Stimulated activated CD4-positive, alpha-beta T cell treated with anti-CD3 and anti-CD28 coated beads, Interleukin-4, amount 100 ng/mL, for 4 hours (primary cell): ENCODE measurements at regions not wholly inside any gene's neighbourhood (a gene's known extent, or its start where the extent isn't known, plus 50 kb on each side); places are given as distances from the start of the nearest gene placed in this dataset.
"Not testable (repeated sequence)": the region's sequence is repeated elsewhere in the genome, so short reads cannot be mapped to it uniquely, and the experiment has no call there.

Experiments used
- DNase-seq, 2 experiments: peaks; one replicate each; pipeline ENCODE4 v3.0.0-alpha.2; 2020

- no peak for DNase-seq
Observed at GRCh38 chr4:14399848-14400247, 602.4 kb upstream of the CPEB2 start.

DNA sequence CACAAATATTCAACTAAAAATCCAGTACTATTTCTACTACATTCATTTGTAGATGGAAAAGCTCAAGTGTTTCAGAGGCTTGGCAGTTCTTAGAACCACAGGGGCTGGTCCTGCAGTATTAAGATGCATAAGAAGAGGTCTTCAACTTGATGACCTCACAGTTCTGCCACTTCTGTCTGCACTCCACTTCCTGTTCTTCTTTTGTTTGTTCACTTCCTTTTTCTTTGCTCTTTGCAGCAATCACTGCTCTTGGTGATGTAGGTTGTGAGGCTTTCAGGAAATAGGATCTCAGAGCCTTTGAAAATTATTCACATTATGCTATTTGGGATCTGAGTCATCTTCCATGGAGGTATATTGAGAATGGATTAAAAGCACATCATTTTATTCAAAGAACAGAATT lies 602.0 kb upstream of the CPEB2 start:
- no peak for DNase-seq

- no peak for DNase-seq
Observed at GRCh38 chr4:14403132-14403531, 599.1 kb upstream of the CPEB2 start.

- no peak for DNase-seq
Observed at GRCh38 chr4:14404730-14405129, 597.6 kb upstream of the CPEB2 start.

GRCh38 chr4:14410516-14410915 lies 591.8 kb upstream of the CPEB2 start:
- DNase-seq = no peak

GRCh38 chr4:14415146-14415545 lies 587.1 kb upstream of the CPEB2 start:
- no peak for DNase-seq

DNA sequence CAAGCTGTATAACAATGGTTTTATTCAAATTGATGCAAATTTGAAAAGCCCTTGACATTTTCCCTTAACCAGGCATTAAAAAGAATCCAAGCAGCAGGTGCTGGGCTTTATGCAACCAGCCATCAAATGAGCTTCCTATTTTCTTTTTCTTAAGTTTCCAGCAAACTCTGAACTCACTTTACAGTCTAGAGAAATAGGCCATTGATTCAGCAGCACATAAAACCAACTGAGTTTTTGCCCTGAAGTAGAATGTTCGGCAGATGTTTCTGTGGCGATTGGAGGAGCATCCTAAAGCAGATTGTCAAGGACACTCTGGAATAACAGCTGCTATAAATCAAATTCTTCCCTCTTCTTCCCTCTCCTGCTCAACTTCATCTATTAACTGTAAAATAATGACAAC lies 582.8 kb upstream of the CPEB2 start:
- DNase-seq = no peak

DNA sequence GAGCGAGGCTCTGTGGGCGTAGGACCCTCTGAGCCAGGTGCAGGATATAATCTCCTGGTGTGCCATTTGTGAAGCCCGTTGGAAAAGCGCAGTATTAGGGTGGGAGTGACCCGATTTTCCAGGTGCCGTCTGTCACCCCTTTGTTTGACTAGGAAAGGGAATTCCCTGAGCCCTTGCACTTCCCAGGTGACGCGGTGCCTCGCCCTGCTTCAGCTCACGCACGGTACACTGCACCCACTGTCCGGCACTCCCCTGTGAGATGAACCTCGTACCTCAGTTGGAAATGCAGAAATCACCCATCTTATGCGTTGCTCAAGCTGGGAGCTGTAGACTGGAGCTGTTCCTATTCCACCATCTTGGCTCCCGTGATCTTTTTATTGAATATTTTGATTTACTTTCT lies 576.0 kb upstream of the CPEB2 start:
- DNase-seq = not testable (repeated sequence)

GRCh38 chr4:14428125-14428524 lies 574.2 kb upstream of the CPEB2 start:
- DNase-seq = no peak

DNA sequence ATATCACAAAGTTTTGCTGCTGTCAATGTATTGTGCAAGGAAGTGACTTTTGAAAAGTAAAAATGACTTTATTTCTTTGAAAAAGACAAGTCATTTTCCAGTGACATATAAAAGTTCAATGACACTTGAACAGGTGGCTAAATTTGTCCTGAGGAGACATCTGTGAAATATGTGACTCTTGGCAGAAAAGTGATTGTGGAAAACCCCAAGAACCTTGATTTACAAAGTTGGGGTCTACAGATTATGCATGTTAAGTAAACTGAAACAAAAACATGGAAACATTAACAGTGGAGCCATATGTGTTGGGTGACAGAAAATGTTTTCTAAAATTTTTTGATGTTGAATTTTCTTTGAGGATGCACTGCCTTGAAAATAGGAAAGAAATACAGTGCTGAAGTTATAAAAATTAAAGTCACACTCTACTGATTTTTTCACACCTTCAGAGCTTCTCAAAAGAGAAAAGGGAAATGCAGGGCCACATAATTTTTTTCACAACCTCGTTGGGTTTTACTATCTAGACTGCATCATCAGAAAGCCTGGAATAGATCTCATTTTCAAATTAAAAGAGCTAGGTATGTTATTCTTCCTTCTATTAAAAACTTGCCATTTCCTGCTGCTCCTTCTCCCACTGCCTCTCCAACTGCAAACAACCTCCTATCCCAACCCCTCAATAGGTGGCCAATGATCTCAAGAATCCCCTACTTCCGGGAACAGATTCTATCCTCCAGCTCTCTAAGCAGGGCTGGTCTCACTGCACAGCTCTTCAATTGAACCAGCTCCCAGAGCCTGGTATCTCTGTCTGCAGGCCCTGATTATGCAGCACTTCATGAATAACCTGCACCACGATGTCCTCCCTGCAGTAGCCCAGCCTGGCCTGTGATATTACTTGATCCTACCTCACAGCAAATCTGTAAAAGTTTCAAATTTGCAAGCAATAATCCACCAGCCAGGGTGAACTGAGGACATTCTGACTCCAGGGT lies 570.8 kb upstream of the CPEB2 start:
- DNase-seq = no peak

DNA sequence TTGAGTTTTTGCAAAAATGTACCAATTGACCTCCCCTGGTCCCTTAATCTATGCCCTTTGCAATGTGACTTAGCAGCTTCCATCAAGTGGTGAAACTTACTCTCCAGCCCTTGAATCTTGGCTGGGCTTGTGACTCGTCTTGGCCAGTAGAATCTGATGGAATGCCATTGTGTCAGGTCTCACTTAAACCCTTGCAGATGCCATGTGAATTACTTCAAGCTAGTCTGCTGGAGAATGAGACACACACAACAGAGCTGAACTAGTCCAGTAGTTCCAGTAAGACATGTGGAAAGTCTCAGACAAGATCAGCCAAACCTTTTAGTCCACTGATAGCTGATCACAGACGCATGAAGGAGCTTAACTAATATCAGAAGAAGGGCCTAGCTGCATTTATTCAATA lies 567.8 kb upstream of the CPEB2 start:
- no peak for DNase-seq

DNA sequence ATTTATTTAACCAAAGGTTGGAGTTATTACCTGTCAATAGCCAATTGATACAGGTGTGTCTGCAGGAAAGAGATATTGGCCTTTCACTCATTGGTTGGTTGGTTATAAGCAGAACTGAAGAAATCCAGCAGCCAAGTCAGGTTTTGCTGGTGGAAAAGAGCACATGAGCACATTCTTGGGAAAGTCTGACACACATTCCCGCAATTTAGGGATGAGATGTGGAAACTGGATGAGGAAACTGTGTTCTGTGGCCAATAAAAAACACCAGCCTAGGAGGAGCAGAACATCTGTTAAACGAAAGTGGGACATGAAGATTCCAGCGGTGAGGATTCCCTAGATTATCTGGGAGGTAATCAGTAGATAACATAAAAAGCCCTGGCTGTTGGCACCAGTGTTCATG lies 567.4 kb upstream of the CPEB2 start:
- no peak for DNase-seq

DNA sequence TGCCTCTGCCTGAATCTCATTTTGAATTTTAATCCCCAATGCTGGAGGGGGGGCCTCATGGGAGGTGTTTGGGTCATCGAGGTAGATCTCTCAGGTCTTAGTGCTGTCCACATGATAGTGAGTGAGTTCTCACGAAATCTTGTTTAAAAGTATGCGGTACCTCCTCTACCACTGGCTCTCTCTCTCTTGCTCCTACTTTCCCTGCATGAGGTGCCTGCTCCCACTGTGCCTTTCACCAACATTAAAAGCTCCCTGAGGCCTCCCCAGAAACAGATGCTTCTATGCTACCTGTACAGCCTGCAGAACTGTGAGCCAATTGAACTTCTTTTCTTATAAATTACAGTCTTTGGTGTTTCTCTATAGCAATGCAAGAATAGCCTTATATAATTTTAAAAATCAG lies 560.7 kb upstream of the CPEB2 start:
- DNase-seq = no peak

DNA sequence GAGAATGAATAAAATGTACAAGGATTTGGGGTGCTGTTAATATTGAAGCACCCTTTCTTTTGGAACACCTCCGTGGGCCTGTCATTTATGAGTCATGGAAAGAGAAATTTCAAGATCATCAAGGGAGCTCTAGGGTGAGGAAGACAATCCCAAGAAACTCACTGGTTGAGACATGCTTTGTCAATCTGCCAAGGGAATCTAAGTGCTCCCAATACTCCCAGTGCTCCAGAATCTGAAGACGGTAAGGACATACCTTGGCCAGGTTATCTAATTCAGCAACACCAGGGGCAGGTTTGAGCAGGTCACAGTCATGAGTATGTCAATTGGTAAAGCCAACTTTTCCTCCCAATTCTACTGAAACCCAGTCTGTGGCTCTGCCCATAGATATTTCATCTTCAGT lies 556.4 kb upstream of the CPEB2 start:
- no peak for DNase-seq

GRCh38 chr4:14446311-14446710 lies 556.0 kb upstream of the CPEB2 start:
- no peak for DNase-seq

GRCh38 chr4:14446904-14447303 lies 555.4 kb upstream of the CPEB2 start:
- DNase-seq = no peak

DNA sequence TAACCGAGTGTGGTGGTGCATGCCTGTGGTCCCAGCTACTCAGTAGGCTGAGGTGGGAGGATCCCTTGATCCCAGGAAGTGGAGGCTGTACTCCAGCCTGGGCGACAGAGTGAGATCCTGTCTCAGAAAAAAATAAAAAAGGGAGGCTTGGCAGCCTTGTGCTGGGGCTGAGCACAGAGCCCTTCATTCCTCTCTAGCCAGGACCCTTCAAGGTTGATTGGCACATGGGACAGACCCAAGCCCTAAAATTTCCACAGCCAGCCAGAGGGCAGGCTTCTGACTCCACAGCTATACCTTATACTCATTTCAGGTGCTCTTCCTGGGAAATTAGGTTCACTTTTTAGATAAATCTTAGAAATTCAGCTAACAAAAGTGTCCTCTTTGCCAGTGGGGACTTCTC lies 553.0 kb upstream of the CPEB2 start:
- DNase-seq = no peak

DNA sequence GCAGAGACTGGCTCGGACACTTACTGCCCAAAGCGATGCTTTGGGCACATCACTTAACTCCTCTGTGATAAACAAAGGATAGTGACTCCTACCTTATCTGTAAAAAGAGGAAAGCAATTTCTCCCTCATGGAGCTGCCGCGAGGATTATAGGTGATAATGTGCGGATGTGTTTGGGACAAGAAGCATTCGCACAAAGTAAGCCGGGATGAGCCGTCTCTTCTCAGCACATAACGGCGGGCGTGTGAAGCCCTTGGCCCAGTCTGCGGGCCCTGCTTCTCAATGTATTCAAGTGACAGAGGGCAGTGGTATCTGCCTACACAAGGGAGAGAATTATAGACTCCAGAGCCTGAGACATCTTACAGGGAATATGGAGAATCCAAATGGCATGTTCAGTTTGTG lies 550.3 kb upstream of the CPEB2 start:
- no peak for DNase-seq

DNA sequence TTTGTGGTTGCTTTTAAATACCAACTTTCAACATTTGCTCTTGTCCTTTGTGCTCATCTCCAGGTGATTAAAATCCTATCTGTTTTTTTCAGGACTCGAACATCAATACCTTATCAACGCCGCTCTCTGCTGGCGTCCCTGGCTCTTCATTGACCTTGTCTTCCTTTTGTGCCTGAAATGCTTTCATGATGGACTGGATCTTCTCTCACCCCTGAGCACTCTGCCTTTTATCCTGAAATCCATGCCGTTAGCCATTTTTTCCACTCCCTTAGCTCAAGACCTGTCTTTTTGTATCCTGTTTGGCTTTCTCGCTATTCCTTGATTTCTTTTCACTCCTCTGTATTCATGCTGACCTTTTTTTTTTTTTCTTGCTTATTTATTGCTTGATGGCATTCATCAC lies 549.5 kb upstream of the CPEB2 start:
- no peak for DNase-seq

DNA sequence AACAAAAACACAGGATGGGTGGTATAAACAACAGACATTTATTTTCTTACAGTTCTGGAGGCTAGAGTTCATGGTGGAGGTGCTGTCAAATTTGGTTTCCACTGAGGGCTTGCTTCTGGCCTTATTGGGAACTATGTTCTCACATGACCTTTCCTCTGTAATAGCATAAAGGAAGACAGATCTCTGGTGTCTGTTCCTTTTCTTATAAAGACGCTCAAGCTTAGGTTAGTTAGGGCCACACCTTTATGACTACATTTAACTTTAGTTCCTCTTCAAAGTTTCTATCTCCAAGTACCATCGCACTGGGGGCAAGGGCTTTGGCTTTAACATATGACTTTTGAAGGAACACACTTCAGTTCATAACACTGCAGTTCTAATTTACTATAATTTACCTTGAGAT lies 543.8 kb upstream of the CPEB2 start:
- no peak for DNase-seq

DNA sequence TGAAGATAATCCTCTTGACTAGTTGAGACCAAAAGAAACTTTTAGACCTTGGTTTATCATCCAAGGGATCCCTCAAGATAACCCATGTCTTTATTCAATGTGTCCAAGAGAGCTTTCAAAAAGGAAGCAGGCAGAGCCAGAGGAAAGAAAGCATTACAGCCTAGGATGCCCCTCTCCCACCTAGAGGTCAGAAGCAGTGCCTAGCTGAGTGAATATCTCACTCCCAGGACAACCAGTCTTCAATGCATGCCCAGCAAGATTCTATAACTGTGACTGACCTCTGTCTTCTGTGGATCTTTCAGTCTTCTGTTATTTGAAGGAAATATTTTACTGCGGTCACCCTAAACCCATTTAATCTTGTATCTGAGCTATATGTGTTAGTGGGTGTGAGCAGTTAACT lies 537.2 kb upstream of the CPEB2 start:
- no peak for DNase-seq

- no peak for DNase-seq
Observed at GRCh38 chr4:14465507-14465906, 536.8 kb upstream of the CPEB2 start.

DNA sequence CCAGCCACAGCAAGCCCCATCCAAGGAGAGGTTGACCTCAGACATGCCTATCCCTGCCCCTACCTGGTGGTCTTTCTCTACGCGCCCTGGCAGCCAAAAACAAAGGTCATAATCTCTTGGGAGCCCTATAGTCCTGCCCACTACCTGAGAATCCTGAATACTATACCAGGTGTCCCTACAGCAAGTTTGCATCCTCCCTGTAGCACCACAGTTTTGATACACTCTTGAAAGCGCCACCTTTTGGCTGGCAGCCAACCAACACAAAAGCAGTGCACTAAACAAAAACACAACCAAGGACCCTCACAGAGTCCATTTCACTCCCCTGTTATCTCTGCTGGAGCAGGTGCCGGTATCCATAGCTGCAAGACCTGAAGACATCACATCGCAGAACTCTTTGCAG lies 523.8 kb upstream of the CPEB2 start:
- no peak for DNase-seq

GRCh38 chr4:14496408-14496807 lies 505.9 kb upstream of the CPEB2 start:
- no peak for DNase-seq

DNA sequence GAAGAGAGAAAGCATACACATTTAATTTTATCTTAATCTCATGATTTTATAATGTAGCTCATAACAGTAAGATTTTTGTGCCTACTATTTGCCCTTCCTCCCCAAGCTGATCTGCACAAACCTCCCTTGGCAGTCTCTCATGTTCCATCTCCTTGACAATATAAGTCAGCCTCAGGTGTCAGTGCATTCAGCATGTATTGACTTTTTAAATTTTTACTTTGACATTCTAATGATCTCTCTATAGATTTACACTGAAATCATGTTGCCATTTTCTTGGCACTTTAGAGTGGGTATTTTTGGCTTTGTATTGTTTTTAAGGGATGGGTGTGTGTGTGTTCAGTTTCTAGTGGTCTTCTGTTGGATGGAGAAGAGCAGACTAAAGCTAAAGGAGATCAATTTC lies 505.3 kb upstream of the CPEB2 start:
- DNase-seq = no peak
